HCT116 (cell line): ENCODE measurements at regions not wholly inside any gene's neighbourhood (a gene's known extent, or its start where the extent isn't known, plus 50 kb on each side); places are given as distances from the start of the nearest gene placed in this dataset.

Experiments used
- ATAC-seq: fragments of 200-7000 bp; cut with Tn5 transposase; 2 replicates; pipeline ENCODE4 v1.9.1; 2020; ENCODE audit warnings: mild to moderate bottlenecking, moderate library complexity
- BruUV-seq: library from RNA; stranded (reverse); fragments of 400-500 nt; replicated peaks from 2 replicates; lab custom pipeline; 2021; lab: Mats Ljungman, UMichigan
- CTCF ChIA-PET: fragments of 300-600 bp; sonication (Branson Sonifier 250); formaldehyde crosslinking; loops from one replicate; lab custom pipeline; 2021; ENCODE audit warnings: antibody characterized with exemption; lab: Charles Lee
- POLR2A ChIA-PET: fragments of 300-600, 350-600 bp; sonication (Branson Sonifier 250); formaldehyde crosslinking; loops from one replicate; lab custom pipeline; 2021; ENCODE audit warnings: antibody characterized with exemption; lab: Charles Lee
- RAD21 ChIA-PET, 2 experiments: fragments of 300-600 bp; sonication (Branson Sonifier 250); formaldehyde crosslinking; loops; one replicate each; lab custom pipeline; 2023; ENCODE audit warnings: low total read pairs in 2 of 2; ENCODE audit not compliant: uncharacterized antibody in 2 of 2, unreplicated experiment in 2 of 2, low non-redundant PET in 1 of 2; lab: Charles Lee
- DNase-seq: peaks from one replicate; pipeline ENCODE4 v3.0.0-alpha.2; 2010; ENCODE audit warnings: low read depth, low spot score
- H2AFZ ChIP-seq: fragments of 200-600 bp; shearing (Covaris generic), sonication (generic); 2 replicates; pipeline ENCODE4 v1.6.1; 2017; ENCODE audit warnings: low read depth, mixed run types, mixed read lengths, antibody characterized with exemption, low read length; ENCODE audit not compliant: poor library complexity, severe bottlenecking
- H3K27ac ChIP-seq: 2 replicates; pipeline ENCODE4 v1.5.1; 2012; ENCODE audit warnings: low read depth, low read length
- H3K27me3 ChIP-seq: fragments of 200-600 bp; sonication (generic); 2 replicates; pipeline ENCODE4 v1.6.1; 2016; ENCODE audit warnings: mixed run types, low read length, mixed read lengths; ENCODE audit not compliant: insufficient read depth
- H3K36me3 ChIP-seq, 2 experiments: fragments of 200-500 bp in 1 of 2; fragments of 200-600 bp in 1 of 2; sonication (Bioruptor generic) in 1 of 2; sonication (generic) in 1 of 2; 2 replicates each; pipeline versions ENCODE4 v1.5.1 to v1.6.1; 2014 to 2016; ENCODE audit warnings: low read length in 2 of 2, inconsistent platforms in 1 of 2, mixed read lengths in 1 of 2, mixed run types in 1 of 2; ENCODE audit not compliant: insufficient read depth in 2 of 2, control insufficient read depth in 1 of 2
- H3K4me1 ChIP-seq, 2 experiments: fragments of 200-600 bp in 1 of 2; sonication (generic) in 1 of 2; 2 replicates each; pipeline versions ENCODE4 v1.5.1 to v1.6.1; 2012 to 2017; ENCODE audit warnings: low read length in 2 of 2, inconsistent platforms in 1 of 2, mild to moderate bottlenecking in 1 of 2, mixed read lengths in 1 of 2, mixed run types in 1 of 2, moderate library complexity in 1 of 2; ENCODE audit not compliant: insufficient read depth in 2 of 2, control insufficient read depth in 1 of 2
- H3K4me2 ChIP-seq: fragments of 200-600 bp; sonication (generic); 2 replicates; pipeline ENCODE4 v1.6.1; 2017; ENCODE audit warnings: mixed run types, low read length, mixed read lengths
- H3K4me3 ChIP-seq, 2 experiments: fragments of 200-600 bp in 1 of 2; sonication (generic) in 1 of 2; replicated peaks in 1 of 2; 2 replicates each; pipeline ENCODE4 v1.5.1; 2011 to 2016; ENCODE audit warnings: low read length in 2 of 2, control low read depth in 1 of 2, low read depth in 1 of 2, mild to moderate bottlenecking in 1 of 2, mixed read lengths in 1 of 2, mixed run types in 1 of 2
- H3K79me2 ChIP-seq: fragments of 200-600 bp; sonication (generic); 2 replicates; pipeline ENCODE4 v1.6.1; 2017; ENCODE audit warnings: mild to moderate bottlenecking, mixed run types, low read length, moderate library complexity, mixed read lengths; ENCODE audit not compliant: insufficient read depth
- H3K9ac ChIP-seq: fragments of 200-600 bp; sonication (generic); 2 replicates; pipeline ENCODE4 v1.6.1; 2016; ENCODE audit warnings: low read length, mixed read lengths
- H3K9me2 ChIP-seq: fragments of 200-600 bp; sonication (generic), shearing (Covaris generic); 2 replicates; pipeline ENCODE4 v1.6.1; 2017; ENCODE audit warnings: mixed run types, mild to moderate bottlenecking, moderate library complexity; ENCODE audit not compliant: insufficient read depth
- H3K9me3 ChIP-seq, 2 experiments: fragments of 200-500 bp in 1 of 2; fragments of 200-600 bp in 1 of 2; sonication (Bioruptor generic) in 1 of 2; sonication (generic) in 1 of 2; 2 replicates each; pipeline ENCODE4 v1.6.1; 2014 to 2017; ENCODE audit warnings: low read length in 2 of 2, mixed read lengths in 2 of 2, inconsistent platforms in 1 of 2, low read depth in 1 of 2, mild to moderate bottlenecking in 1 of 2, mixed run types in 1 of 2, moderate library complexity in 1 of 2; ENCODE audit not compliant: control insufficient read depth in 1 of 2, insufficient read depth in 1 of 2
- H4K20me1 ChIP-seq: fragments of 200-600 bp; sonication (generic), shearing (Covaris generic); 2 replicates; pipeline ENCODE4 v1.6.1; 2017; ENCODE audit warnings: mixed run types, mild to moderate bottlenecking, moderate library complexity; ENCODE audit not compliant: insufficient read depth
- ATF3 ChIP-seq: IDR thresholded peaks from 2 replicates; pipeline ENCODE4 v1.6.1; 2012
- CBX3 ChIP-seq: IDR thresholded peaks from 2 replicates; pipeline ENCODE4 v1.6.1; 2012; ENCODE audit warnings: low read depth
- EGR1 ChIP-seq: IDR thresholded peaks from 2 replicates; pipeline ENCODE4 v1.6.1; 2012; ENCODE audit warnings: low read depth
- ELF1 ChIP-seq: IDR thresholded peaks from 2 replicates; pipeline ENCODE4 v1.6.1; 2012; ENCODE audit warnings: low read depth, borderline replicate concordance
- EZH2 ChIP-seq: fragments of 200-600 bp; sonication (generic); IDR thresholded peaks from 2 replicates; pipeline ENCODE4 v1.6.1; 2017; ENCODE audit warnings: antibody characterized with exemption, mixed run types
- EZH2phosphoT487 ChIP-seq: fragments of 200-600 bp; IDR thresholded peaks from 2 replicates; pipeline ENCODE4 v1.6.1; 2018; ENCODE audit warnings: antibody characterized with exemption, borderline replicate concordance
- JUND ChIP-seq: IDR thresholded peaks from 2 replicates; pipeline ENCODE4 v1.6.1; 2012
- MAX ChIP-seq: IDR thresholded peaks from 2 replicates; pipeline ENCODE4 v1.6.1; 2012
- POLR2A ChIP-seq: IDR thresholded peaks from 2 replicates; pipeline ENCODE4 v1.7.0; 2011; ENCODE audit warnings: borderline replicate concordance; ENCODE audit not compliant: insufficient read depth, insufficient read length; ENCODE audit errors: extremely low read depth
- POLR2AphosphoS5 ChIP-seq: IDR thresholded peaks from 2 replicates; pipeline ENCODE4 v1.6.1; 2011; ENCODE audit warnings: mild to moderate bottlenecking, low read depth, low read length, moderate library complexity
- RAD21 ChIP-seq: IDR thresholded peaks from 2 replicates; pipeline ENCODE4 v1.6.1; 2012; ENCODE audit warnings: low read depth, mild to moderate bottlenecking
- REST ChIP-seq: IDR thresholded peaks from 2 replicates; pipeline ENCODE4 v1.6.1; 2012; ENCODE audit warnings: low read depth
- SIN3A ChIP-seq: IDR thresholded peaks from 2 replicates; pipeline ENCODE4 v1.6.1; 2012; ENCODE audit warnings: low read depth
- SP1 ChIP-seq: IDR thresholded peaks from 2 replicates; pipeline ENCODE4 v1.6.1; 2012; ENCODE audit warnings: low read depth
- SRF ChIP-seq: IDR thresholded peaks from 2 replicates; pipeline ENCODE4 v1.6.1; 2012; ENCODE audit warnings: low read depth
- TCF7L2 ChIP-seq: IDR thresholded peaks from 2 replicates; pipeline ENCODE4 v1.7.0; 2011; ENCODE audit warnings: borderline replicate concordance, inconsistent platforms; ENCODE audit not compliant: insufficient read depth, insufficient read length; ENCODE audit errors: extremely low read depth
- ZBTB33 ChIP-seq: IDR thresholded peaks from 2 replicates; pipeline ENCODE4 v1.6.1; 2011; ENCODE audit warnings: mild to moderate bottlenecking, low read length, moderate library complexity; ENCODE audit not compliant: insufficient replicate concordance; ENCODE audit errors: extremely low read depth
- ZFX ChIP-seq: fragments of 450-650 bp; IDR thresholded peaks from 2 replicates; pipeline ENCODE4 v1.6.1; 2017
- ZNF274 ChIP-seq: fragments of 200-500 bp; sonication (Bioruptor generic); IDR thresholded peaks from 2 replicates; pipeline ENCODE4 v1.6.1; 2014; ENCODE audit warnings: mild to moderate bottlenecking, low read depth, low read length, inconsistent platforms
- intact Hi-C: fragments of 100-400 bp; cut with micrococcal nuclease; formaldehyde crosslinking; loops from 2 replicates; pipeline ENCODE4 v1.10.0; 2022

- H3K27ac ChIP-seq: no peak overlapping the region
- H3K4me3 ChIP-seq: no peak overlapping the region
- CTCF ChIA-PET: no interaction called here
- no peaks in the 10 kb centered on the region for H3K79me2 ChIP-seq
- no TSS peak for BruUV-seq
- no peaks in the 10 kb centered on the region for H3K27me3 ChIP-seq
- intact Hi-C loops: no loop called here
- no peak overlapping the region for H3K4me2 ChIP-seq
- POLR2A ChIA-PET: no interaction called here
- H2AFZ ChIP-seq: no peak overlapping the region
- no peaks in the 10 kb centered on the region for H3K4me1 ChIP-seq
- no peak for TF ChIP-seq RAD21
- no peak for TF ChIP-seq EZH2
- no peak for TF ChIP-seq MAX
- TF ChIP-seq TCF7L2: no peak
- TF ChIP-seq EGR1: no peak
- no peak for TF ChIP-seq POLR2AphosphoS5
- TF ChIP-seq SIN3A: no peak
- no peak for TF ChIP-seq SP1
- no peak for TF ChIP-seq ELF1
- no peak for TF ChIP-seq REST
- no peak for TF ChIP-seq ZFX
- TF ChIP-seq ZNF274: no peak
- no peak for TF ChIP-seq JUND
- TF ChIP-seq EZH2phosphoT487: no peak
- no peak for TF ChIP-seq SRF
- TF ChIP-seq CBX3: no peak
- TF ChIP-seq ATF3: no peak
- no peak for TF ChIP-seq ZBTB33
- no peak for TF ChIP-seq POLR2A
- no peaks in the 10 kb centered on the region for H3K36me3 ChIP-seq
- H4K20me1 ChIP-seq: no peaks in the 10 kb centered on the region
- no peak for DNase-seq
- peaks cover 10 to 29% of the 10 kb centered on the region in 2 experiments; a peak in 2 of 4 replicates for H3K9me3 ChIP-seq
- no peak for ATAC-seq
- no peaks in the 10 kb centered on the region for H3K9me2 ChIP-seq
- H3K9ac ChIP-seq: no peak overlapping the region
- RAD21 ChIA-PET: no interaction called here
Observed at GRCh38 chr21:23534850-23535249, 2072.4 kb downstream of the MRPL39 start.
